Astrocyte (in vitro differentiated cells and primary cell): ENCODE measurements at regions not wholly inside any gene's neighbourhood (a gene's known extent, or its start where the extent isn't known, plus 50 kb on each side); places are given as distances from the start of the nearest gene placed in this dataset.

Source experiments
- DNase-seq: peaks from one replicate; pipeline ENCODE4 v3.0.0-alpha.2; 2010; ENCODE audit warnings: low read depth
- FAIRE-seq: peaks from 2 replicates; lab custom pipeline; 2011; peaks lifted over from hg19 to GRCh38; lab: Jason Lieb, UNC
- H2AFZ ChIP-seq: 2 replicates; pipeline ENCODE4 v1.6.0; 2012; ENCODE audit warnings: low read depth, low read length, inconsistent platforms
- H3K27ac ChIP-seq: 2 replicates; pipeline ENCODE4 v1.5.1; 2011; ENCODE audit warnings: low read depth, low read length, inconsistent platforms
- H3K27me3 ChIP-seq: 2 replicates; pipeline ENCODE4 v1.6.0; 2011; ENCODE audit warnings: low read length, inconsistent platforms; ENCODE audit not compliant: insufficient read depth
- H3K36me3 ChIP-seq: 2 replicates; pipeline ENCODE4 v1.5.1; 2011; ENCODE audit warnings: low read length, inconsistent platforms; ENCODE audit not compliant: insufficient read depth
- H3K4me1 ChIP-seq: 2 replicates; pipeline ENCODE4 v1.5.1; 2011; ENCODE audit warnings: low read length, inconsistent platforms; ENCODE audit not compliant: insufficient read depth
- H3K4me2 ChIP-seq: 2 replicates; pipeline ENCODE4 v1.6.0; 2012; ENCODE audit warnings: low read length, inconsistent platforms
- H3K4me3 ChIP-seq: 2 replicates; pipeline ENCODE4 v1.5.1; 2011; ENCODE audit warnings: low read depth, mild to moderate bottlenecking, low read length, inconsistent platforms; ENCODE audit not compliant: insufficient read depth
- H3K79me2 ChIP-seq: 2 replicates; pipeline ENCODE4 v1.6.0; 2012; ENCODE audit warnings: mild to moderate bottlenecking, low read length, inconsistent platforms; ENCODE audit not compliant: insufficient read depth
- H3K9ac ChIP-seq: 2 replicates; pipeline ENCODE4 v1.6.0; 2012; ENCODE audit warnings: mild to moderate bottlenecking, low read length, inconsistent platforms
- H3K9me3 ChIP-seq: 2 replicates; pipeline ENCODE4 v1.5.1; 2012; ENCODE audit warnings: low read depth, mild to moderate bottlenecking, low read length, inconsistent platforms; ENCODE audit not compliant: insufficient read depth
- H4K20me1 ChIP-seq: 2 replicates; pipeline ENCODE4 v1.6.0; 2012; ENCODE audit warnings: low read length, inconsistent platforms; ENCODE audit not compliant: insufficient read depth
- H3K27ac Mint-ChIP-seq: one replicate; pipeline ENCODE4 v1.8.0; 2021; ENCODE audit warnings: mild to moderate bottlenecking, mixed read lengths; ENCODE audit not compliant: unreplicated experiment
- H3K27me3 Mint-ChIP-seq: one replicate; pipeline ENCODE4 v1.8.0; 2021; ENCODE audit warnings: low read depth, mixed read lengths; ENCODE audit not compliant: unreplicated experiment
- H3K36me3 Mint-ChIP-seq: one replicate; pipeline ENCODE4 v1.8.0; 2021; ENCODE audit warnings: low read depth, mixed read lengths; ENCODE audit not compliant: unreplicated experiment
- H3K4me1 Mint-ChIP-seq: one replicate; pipeline ENCODE4 v1.8.0; 2021; ENCODE audit warnings: low read depth, mixed read lengths; ENCODE audit not compliant: unreplicated experiment
- H3K4me3 Mint-ChIP-seq: one replicate; pipeline ENCODE4 v1.8.0; 2021; ENCODE audit warnings: mild to moderate bottlenecking, moderate library complexity, mixed read lengths; ENCODE audit not compliant: unreplicated experiment
- H3K9me3 Mint-ChIP-seq: one replicate; pipeline ENCODE4 v1.8.0; 2021; ENCODE audit warnings: mild to moderate bottlenecking, mixed read lengths; ENCODE audit not compliant: unreplicated experiment
- EZH2 ChIP-seq: IDR thresholded peaks from 2 replicates; pipeline ENCODE4 v1.6.1; 2012; ENCODE audit warnings: mild to moderate bottlenecking, low read length, inconsistent platforms; ENCODE audit not compliant: insufficient read depth
- TF ChIP-seq, protein P1 (sequence below): IDR thresholded peaks from 2 replicates; pipeline ENCODE4 v1.5.1; 2011; ENCODE audit warnings: low read depth, mild to moderate bottlenecking, inconsistent platforms, low read length, moderate library complexity; ENCODE audit not compliant: insufficient read depth

DNA sequence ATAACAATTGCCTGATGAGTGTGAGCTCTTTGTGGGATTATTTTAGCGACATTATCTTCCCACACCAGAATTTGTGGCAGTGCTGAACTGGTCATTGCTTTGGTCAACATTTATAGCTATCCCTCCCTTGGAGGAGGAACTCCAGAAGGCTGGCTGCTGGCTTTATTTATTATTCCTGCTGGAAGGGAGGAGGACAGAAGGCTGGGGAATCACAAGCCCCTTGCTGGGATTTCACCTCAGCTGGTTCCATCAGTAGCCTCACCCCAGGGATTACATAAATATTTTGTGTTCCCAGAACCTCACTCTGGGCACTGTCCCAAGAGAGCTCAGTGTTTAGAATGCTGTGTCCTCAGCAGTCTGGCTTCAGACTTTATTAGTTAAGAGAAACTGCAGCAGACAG lies 102.8 kb upstream of the C1orf21 start:
- H3K9ac ChIP-seq, result no peak overlapping the region
- H3K27me3 Mint-ChIP-seq, result no peaks in the 10 kb centered on the region
- no peak overlapping the region for H3K27ac Mint-ChIP-seq

DNA sequence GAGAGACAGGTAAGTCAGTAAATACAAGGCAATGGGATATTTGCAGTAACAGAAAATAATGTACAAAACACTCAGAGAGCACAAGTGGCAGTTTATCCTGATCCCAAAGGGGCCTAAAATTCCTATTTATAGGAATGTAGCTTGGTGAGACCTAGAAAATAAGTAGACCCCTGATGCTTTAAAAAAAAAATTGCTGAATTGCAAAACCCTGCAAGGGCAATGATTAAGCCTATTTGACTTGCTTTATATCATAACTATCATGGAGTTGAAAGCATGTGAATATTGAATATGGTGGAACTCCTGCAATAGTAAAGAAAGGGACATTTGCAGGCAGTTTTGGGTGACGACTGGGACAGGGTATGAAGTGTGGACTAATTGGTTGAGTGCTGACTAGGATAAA lies 101.9 kb upstream of the C1orf21 start:
- FAIRE-seq, result no peak
- H3K36me3 ChIP-seq, result no peaks in the 10 kb centered on the region
- no peak overlapping the region for H3K4me2 ChIP-seq
- Mint-ChIP-seq H3K27ac (no peak overlapping the region), H3K27me3 (no peaks in the 10 kb centered on the region), H3K4me1 (no peaks in the 10 kb centered on the region), H3K9me3 (peaks cover 7% of the 10 kb centered on the region), H3K36me3 (no peaks in the 10 kb centered on the region), H3K4me3 (no peak overlapping the region)
- peaks cover 3% of the 10 kb centered on the region for H3K4me1 ChIP-seq
- DNase-seq, result no peak
- no peak overlapping the region for H3K4me3 ChIP-seq
- peaks cover 4% of the 10 kb centered on the region for H3K27me3 ChIP-seq
- no peaks in the 10 kb centered on the region for H3K79me2 ChIP-seq
- H3K9me3 ChIP-seq, result peaks cover 6% of the 10 kb centered on the region
- H3K27ac ChIP-seq, result no peak overlapping the region
- H2AFZ ChIP-seq, result no peak overlapping the region
- TF ChIP-seq EZH2, result no peak
- TF ChIP-seq, protein P1, sequence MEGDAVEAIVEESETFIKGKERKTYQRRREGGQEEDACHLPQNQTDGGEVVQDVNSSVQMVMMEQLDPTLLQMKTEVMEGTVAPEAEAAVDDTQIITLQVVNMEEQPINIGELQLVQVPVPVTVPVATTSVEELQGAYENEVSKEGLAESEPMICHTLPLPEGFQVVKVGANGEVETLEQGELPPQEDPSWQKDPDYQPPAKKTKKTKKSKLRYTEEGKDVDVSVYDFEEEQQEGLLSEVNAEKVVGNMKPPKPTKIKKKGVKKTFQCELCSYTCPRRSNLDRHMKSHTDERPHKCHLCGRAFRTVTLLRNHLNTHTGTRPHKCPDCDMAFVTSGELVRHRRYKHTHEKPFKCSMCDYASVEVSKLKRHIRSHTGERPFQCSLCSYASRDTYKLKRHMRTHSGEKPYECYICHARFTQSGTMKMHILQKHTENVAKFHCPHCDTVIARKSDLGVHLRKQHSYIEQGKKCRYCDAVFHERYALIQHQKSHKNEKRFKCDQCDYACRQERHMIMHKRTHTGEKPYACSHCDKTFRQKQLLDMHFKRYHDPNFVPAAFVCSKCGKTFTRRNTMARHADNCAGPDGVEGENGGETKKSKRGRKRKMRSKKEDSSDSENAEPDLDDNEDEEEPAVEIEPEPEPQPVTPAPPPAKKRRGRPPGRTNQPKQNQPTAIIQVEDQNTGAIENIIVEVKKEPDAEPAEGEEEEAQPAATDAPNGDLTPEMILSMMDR, result no peak
- no peaks in the 10 kb centered on the region for H4K20me1 ChIP-seq
- no peak overlapping the region for H3K9ac ChIP-seq

More for the DNA sequence above, 102.8 kb upstream of the C1orf21 start:
- Mint-ChIP-seq H3K4me1 (no peaks in the 10 kb centered on the region), H3K9me3 (peaks cover 7% of the 10 kb centered on the region), H3K4me3 (no peak overlapping the region), H3K36me3 (no peaks in the 10 kb centered on the region)
- FAIRE-seq (no peak), DNase-seq (peak; percentile 71)
- TF ChIP-seq EZH2, result no peak
- TF ChIP-seq, protein P1, result no peak
- no peak overlapping the region for H3K27ac ChIP-seq
- H3K9me3 ChIP-seq, result peaks cover 5% of the 10 kb centered on the region
- no peak overlapping the region for H3K4me2 ChIP-seq
- H2AFZ ChIP-seq, result no peak overlapping the region
- H4K20me1 ChIP-seq, result no peaks in the 10 kb centered on the region
- no peaks in the 10 kb centered on the region for H3K36me3 ChIP-seq
- H3K79me2 ChIP-seq, result no peaks in the 10 kb centered on the region
- peaks cover 3% of the 10 kb centered on the region for H3K4me1 ChIP-seq
- H3K4me3 ChIP-seq, result no peak overlapping the region
- H3K27me3 ChIP-seq, result peaks cover 4% of the 10 kb centered on the region

DNA sequence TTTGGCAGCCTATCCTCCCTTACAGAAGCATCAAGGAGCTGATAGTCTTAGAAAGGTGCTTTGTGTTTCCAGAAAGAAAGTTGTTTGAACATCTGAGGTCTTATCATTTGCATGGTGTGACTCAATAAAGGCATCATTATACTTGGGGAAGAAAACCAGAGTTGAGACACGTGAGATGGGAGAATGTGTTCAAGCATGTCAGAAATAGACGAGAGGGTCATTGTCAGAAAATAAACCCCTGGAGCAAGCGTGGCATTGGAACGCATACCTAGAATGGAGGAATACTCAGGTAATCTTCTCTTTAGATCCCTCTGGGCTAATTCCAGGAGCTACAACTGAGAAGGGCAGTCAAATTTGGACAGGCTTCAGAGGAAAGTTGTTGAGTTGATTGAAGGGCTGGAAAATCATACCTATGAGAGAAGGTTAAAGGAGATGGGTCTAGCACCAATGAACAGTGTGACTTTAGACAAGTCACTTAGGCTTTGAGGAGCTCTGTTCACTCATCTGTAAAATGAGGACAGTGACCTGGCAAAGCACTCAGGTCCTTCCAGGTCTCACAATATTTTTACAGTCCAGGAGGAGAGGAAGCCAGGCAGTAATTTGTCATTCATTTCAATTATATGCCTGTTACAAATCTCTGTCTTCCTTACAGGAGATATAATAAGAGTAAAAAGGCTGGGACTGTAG lies 101.3 kb upstream of the C1orf21 start:
- H3K27ac ChIP-seq, result no peak overlapping the region
- TF ChIP-seq, protein P1, result no peak
- no peak for TF ChIP-seq EZH2
- peaks cover 9% of the 10 kb centered on the region for H3K9me3 Mint-ChIP-seq
- no peak overlapping the region for H3K4me3 Mint-ChIP-seq
- H3K4me1 ChIP-seq, result peaks cover 3% of the 10 kb centered on the region
- H3K27me3 Mint-ChIP-seq, result no peaks in the 10 kb centered on the region
- H3K4me3 ChIP-seq, result no peak overlapping the region
- FAIRE-seq, result no peak
- H3K36me3 Mint-ChIP-seq, result no peaks in the 10 kb centered on the region
- DNase-seq, result no peak
- no peaks in the 10 kb centered on the region for H4K20me1 ChIP-seq
- no peaks in the 10 kb centered on the region for H3K36me3 ChIP-seq
- H2AFZ ChIP-seq, result no peak overlapping the region
- no peaks in the 10 kb centered on the region for H3K4me1 Mint-ChIP-seq
- peaks cover 12% of the 10 kb centered on the region for H3K9me3 ChIP-seq
- H3K9ac ChIP-seq, result no peak overlapping the region
- no peak overlapping the region for H3K4me2 ChIP-seq
- H3K27me3 ChIP-seq, result peaks cover 4% of the 10 kb centered on the region
- H3K27ac Mint-ChIP-seq, result no peak overlapping the region
- H3K79me2 ChIP-seq, result no peaks in the 10 kb centered on the region
